ENCODE measurements at regions not wholly inside any gene's neighbourhood (a gene's known extent, or its start where the extent isn't known, plus 50 kb on each side); places are given as distances from the start of the nearest gene placed in this dataset.

GRCh38 chr14:58947814-58948445, 240.5 kb upstream of the DAAM1 start:
- no peak for DNase-seq (ENCODE audit: low read depth)

DNA sequence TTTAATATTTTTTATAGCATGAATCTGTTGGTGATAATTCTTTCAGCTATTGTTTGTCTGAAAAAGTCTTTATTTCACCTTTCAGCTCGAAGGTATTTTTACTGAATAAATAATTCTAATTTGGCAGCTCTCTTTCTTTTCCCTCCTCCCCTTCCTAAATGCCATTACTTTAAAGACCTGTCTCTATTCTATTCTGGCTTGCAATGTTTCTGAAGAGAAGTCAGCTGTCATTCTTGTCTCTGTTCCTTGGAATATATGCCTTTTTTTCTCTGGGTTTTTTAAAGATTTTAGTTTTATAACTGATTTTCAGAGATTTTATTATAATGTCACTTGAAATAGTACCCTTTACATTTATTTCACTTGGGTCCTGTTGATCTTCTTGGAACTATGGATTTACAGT, 237.9 kb upstream of the DAAM1 start:
- no peak for DNase-seq (ENCODE audit: low read depth)

- no peak for DNase-seq (ENCODE audit: low read depth)
Measured at GRCh38 chr14:58951143-58951542, 237.3 kb upstream of the DAAM1 start.

- no peak for DNase-seq (ENCODE audit: low read depth)
Measured at GRCh38 chr14:58954052-58954451, 234.4 kb upstream of the DAAM1 start.

DNA sequence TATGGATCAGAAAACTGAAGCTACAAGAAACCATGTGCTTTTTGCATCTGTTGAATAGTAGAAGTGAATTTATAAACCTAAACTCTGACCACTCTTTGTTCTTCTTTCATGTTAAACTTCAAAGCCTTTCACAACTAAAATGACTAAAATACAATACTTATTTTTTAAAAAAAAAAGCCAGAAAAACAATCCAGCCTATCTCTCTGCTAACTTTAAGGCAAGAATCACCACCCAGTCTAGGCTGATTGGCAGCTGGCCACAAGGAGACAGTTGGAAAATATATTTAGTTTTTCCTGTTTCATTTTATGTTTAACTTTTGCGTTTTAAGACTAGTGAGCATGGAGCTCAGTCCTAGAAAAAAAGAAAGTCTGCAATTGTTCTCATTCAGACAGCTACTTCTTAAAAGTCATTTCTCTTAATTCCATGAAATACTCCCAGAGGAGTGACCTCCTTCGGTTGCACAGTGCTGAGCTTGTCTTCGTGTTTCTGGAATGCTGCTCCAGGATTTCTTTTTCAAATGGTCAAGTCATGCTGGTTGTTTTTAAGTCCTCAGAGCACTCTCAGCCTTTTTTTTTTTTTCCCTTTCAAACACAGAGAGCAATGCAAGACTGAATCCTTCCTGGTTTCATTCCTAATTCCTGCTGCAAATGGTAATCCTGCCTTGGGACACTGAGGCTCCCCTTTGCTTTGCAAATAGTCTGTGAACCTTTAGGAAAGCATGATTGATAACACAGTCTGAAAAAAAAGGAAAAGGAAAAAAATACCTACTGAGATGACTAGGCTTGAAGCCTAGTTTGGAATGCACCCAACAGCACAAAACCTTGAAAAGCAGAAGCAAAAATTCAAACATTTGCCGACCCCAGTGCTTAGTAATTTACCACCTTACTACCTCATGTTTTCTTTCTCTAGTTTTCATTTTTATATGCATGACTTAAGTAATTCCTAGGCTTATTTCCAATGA, 233.3 kb upstream of the DAAM1 start:
- DNase-seq (ENCODE audit: low read depth), result no peak

DNA sequence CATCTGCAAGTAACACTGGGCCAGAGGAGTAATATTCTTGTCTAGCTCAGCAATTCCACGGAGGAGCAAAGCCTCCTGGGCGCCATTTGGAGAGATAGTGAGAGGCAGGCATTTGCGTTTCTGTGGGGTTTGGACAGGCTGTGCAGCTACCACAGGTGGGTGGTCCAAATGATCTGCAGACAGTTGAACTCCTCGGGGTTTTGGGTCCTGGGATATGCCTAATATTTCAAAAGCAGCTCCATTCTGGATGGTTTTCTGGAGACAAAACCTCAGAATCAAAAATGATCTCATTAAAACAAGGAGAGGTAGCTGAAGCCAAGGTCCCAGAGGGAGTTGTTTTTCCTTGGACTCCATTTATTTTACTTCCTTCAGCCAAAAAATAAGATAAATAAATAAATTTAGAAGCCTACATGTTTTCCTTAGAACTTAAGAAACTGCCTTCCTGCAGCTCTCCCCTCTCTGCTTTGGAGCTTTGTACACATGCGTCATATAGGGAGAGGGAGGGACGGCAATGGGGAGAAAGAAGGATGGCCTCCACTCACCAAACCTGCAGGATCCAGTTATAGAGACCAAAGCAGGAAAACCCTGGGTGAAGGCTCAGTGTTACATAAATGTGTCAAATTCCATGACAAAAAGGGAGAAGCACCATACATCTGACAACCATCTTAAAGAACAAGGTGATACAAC, 227.3 kb upstream of the DAAM1 start:
- DNase-seq (ENCODE audit: low read depth), result no peak

DNA sequence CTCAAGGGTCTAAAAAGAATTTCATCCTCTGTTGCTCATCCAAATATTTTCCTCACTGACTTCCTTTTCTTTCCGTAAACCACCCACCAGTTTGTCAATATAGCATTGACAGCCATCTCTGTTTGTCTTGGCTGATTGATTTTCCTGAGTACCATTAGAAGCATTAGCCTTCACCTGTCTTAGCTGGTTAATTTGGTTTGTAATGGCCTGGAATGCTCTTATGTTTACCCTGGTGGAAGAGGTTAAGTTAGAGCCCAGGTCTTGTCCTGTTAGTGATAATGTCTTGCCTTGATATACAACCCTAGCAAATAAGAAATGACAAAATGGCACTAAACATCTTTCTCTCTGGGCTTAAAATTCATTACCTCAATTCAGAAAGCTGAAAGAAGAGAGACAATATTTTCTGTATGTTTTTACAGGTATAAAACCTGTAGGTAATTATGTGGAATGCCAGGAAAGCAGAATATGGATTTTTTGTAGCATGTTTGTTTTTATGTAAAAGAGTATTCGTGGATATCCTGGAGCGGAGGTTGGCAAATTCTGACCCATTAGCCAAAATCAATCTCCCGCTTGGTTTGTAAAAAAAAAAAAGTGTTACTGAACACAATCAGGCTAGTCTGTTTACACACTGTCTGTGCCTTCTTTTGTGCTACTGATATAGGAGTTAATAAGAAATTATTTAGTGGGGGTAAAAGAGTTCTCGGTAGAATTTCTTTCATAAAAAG, 224.4 kb upstream of the DAAM1 start:
- DNase-seq (ENCODE audit: low read depth), result no peak

GRCh38 chr14:58964598-58964928, 223.9 kb upstream of the DAAM1 start:
- no peak for DNase-seq (ENCODE audit: low read depth)

GRCh38 chr14:58965601-58966000, 222.9 kb upstream of the DAAM1 start:
- DNase-seq (ENCODE audit: low read depth), result no peak

- DNase-seq (ENCODE audit: low read depth), result no peak
Measured at GRCh38 chr14:58966997-58967396, 221.5 kb upstream of the DAAM1 start.

- DNase-seq (ENCODE audit: low read depth), result no peak
Measured at GRCh38 chr14:58969951-58970751, 218.3 kb upstream of the DAAM1 start.

DNA sequence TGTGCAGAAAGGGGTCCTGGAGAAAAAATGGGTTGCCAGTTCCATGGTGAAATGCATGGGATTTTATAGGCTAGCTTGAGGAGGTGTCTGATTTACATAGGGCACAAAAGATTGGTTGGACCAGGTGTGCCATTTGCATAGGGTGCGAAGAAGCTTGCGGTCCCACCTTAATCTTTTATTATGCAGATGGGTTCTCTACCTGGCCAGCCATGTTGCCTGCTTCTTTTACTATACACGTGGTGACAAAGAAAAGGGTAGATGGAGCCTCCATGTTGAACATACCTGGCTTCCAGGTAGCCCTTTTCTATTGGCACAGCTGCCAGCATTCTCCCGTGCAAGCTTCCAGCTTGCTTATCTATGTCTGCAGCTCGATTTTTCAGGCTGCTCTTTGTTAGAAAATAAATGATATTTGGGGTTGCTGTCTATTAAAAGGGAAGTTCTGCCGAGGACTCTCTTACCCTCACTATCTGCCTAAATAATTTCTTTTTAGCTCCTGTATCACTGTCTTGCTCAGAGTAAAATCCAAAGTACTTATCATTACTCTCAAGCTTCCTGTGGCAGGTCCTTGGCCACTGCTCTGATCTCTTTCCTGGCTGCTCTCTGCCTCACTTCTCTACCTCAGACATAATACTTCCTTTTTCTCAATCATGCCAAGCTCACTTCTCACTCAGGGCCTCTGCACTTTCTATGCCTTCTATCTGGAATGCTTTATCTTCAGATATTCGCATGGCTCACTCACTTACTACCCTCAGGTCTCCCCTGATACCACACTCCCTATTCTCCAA, 216.0 kb upstream of the DAAM1 start:
- DNase-seq (ENCODE audit: low read depth), result no peak

DNA sequence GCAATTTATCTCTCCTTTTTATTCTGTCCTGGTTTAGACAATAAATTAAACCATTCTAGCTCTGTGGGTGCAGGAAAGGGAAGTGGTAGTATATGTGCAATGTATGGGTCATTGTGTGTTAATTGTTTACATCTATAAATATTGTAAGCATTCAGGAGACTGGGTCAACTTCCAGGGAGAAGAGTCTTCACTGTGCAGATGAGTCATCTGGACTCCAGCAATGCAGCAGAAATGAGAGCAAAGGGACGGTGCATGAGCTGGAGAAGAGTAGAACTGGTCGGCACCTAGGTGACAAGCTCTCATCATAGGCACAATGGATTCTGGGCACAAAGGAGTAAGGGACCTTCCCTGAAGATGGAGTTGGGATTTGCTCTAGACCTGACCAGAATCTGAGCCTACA, 211.1 kb upstream of the DAAM1 start:
- DNase-seq (ENCODE audit: low read depth), result no peak

GRCh38 chr14:58978343-58978742, 210.1 kb upstream of the DAAM1 start:
- DNase-seq (ENCODE audit: low read depth), result no peak

DNA sequence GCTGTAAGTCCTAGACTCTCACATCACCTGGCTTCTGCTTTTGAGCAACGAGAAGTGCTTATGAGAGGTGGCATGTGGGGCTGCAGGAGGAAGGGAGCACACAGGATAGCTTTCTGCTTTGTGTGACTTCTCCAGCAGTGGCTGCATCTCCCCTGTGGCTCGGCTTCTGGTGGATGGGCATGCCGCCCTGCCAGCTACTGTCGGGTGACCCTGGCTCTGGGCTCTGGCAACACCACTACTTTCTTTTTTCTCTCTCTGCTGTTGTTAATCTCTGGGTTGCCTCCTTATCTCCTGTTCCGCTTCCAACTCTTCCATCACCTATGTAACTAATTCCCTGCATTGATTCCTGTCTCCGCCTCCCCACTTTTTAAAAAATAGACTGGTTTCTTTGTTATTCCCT, 209.1 kb upstream of the DAAM1 start:
- no peak for DNase-seq (ENCODE audit: low read depth)

- no peak for DNase-seq (ENCODE audit: low read depth)
Measured at GRCh38 chr14:58981840-58982239, 206.6 kb upstream of the DAAM1 start.

DNA sequence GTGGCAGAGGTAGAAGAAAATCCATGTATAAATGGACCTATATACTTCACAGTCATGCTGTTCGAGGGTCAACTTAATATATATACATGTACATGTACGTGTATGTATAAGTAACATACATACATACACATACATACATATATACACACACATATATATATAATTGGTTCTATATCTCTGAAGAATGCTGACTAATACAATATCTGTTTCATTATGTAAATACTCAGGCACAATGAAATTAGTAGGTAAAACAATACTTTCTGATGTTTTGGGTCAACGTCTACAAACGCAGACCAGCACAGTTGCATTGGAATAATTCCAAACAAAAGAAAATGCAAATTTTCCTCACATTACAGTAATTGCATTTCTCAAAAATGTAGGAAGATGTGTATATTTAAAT, 202.7 kb upstream of the DAAM1 start:
- DNase-seq (ENCODE audit: low read depth), result no peak

DNA sequence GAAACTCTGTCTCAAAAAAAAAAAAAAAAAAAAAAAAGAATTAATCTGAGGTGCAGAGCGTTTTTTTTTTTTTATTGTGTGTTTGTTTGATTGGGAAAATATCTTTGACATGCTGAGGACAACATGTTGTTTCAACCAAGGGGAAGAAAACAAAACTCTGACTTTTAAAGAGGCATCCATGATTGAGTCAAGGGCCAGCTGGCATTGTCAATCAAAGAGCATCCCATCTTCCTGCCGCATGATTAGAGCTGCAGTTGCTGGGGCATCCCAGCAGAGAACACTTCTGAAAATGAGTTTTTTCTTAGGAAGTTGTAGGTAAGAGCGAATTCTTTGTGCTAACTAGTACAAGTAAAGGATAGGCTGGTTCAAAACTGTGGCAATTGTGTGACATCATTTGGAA, 200.9 kb upstream of the DAAM1 start:
- no peak for DNase-seq (ENCODE audit: low read depth)

DNA sequence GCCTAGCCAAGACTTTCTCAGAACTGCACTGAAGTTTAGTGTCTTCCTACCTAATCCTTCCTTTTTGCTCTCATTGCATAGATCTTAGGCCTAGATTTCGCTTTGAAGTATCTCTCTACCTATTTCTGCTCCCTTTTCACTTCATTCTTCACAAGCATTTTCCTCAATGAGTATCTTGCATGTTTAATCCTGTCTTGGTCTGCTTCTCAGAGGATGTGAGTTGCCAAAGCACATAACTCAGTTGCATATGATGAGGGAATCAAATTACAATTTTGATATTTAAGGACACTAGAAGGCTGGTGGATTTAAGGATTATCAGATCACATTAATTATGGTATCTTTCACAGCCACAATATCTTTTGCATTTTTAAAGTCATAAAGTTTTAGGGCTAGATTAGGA, 195.5 kb upstream of the DAAM1 start:
- DNase-seq (ENCODE audit: low read depth), result no peak

GRCh38 chr14:58994130-58994529, 194.3 kb upstream of the DAAM1 start:
- no peak for DNase-seq (ENCODE audit: low read depth)

DNA sequence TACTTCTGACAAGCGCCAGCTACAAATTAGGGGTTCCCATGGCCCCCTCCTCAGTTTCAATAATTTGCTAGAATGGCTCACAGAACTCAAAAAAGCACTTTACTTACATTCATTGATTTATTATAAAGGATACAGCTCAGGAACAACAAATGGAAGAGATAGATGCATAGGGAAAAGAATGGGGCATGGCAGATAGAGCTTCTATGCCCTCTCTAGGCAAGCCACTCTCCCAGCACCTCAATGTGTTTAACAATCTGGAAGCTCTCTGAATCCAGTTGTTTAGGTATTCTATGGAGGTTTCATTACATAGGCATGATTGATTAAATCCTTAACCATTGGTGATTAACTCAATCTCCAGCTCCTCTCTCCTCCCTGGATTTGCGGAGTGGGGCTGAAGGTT, 184.5 kb upstream of the DAAM1 start:
- DNase-seq (ENCODE audit: low read depth), result no peak

All from activated T-cell treated with anti-CD3 and anti-CD28 coated beads for 48 hours (primary cell).